WERI-Rb-1 (cell line): ENCODE measurements at regions not wholly inside any gene's neighbourhood (a gene's known extent, or its start where the extent isn't known, plus 50 kb on each side); places are given as distances from the start of the nearest gene placed in this dataset.
"Not testable (repeated sequence)": the region's sequence is repeated elsewhere in the genome, so short reads cannot be mapped to it uniquely, and the experiment has no call there.

Source experiments
- DNase-seq: peaks from one replicate; pipeline ENCODE4 v3.0.0-alpha.2; 2020
- H3K27ac ChIP-seq: fragments of 250-450 bp; sonication (Bioruptor Pico); 2 replicates; pipeline ENCODE4 v1.5.1; 2020; ENCODE audit warnings: mild to moderate bottlenecking, moderate library complexity
- H3K27me3 ChIP-seq: fragments of 250-450 bp; sonication (Bioruptor Pico); 2 replicates; pipeline ENCODE4 v1.5.1; 2021; ENCODE audit warnings: mild to moderate bottlenecking, low read depth, moderate library complexity; ENCODE audit not compliant: insufficient read depth, severe bottlenecking
- H3K36me3 ChIP-seq: fragments of 250-450 bp; sonication (Bioruptor Pico); 2 replicates; pipeline ENCODE4 v1.5.1; 2020; ENCODE audit warnings: mild to moderate bottlenecking, moderate library complexity
- H3K4me3 ChIP-seq: 2 replicates; pipeline ENCODE4 v1.5.1; 2011; ENCODE audit warnings: low read depth, mild to moderate bottlenecking, control low read depth, low read length
- H3K9me3 ChIP-seq: fragments of 250-450 bp; sonication (Bioruptor Pico); 2 replicates; pipeline ENCODE4 v1.5.1; 2021; ENCODE audit warnings: mild to moderate bottlenecking, moderate library complexity; ENCODE audit not compliant: severe bottlenecking
- CTCF ChIP-seq: IDR thresholded peaks from 2 replicates; pipeline ENCODE4 v1.5.1; 2011; ENCODE audit warnings: low read depth, mild to moderate bottlenecking, control low read depth, inconsistent platforms, low read length

GRCh38 chr4:64698171-64698570, 288.9 kb upstream of the TECRL start:
- Histone ChIP-seq H3K27me3 (no peaks in the 10 kb centered on the region), H3K27ac (no peak overlapping the region), H3K9me3 (no peaks in the 10 kb centered on the region), H3K4me3 (no peak overlapping the region), H3K36me3 (no peaks in the 10 kb centered on the region)
- no peak for TF ChIP-seq CTCF
- DNase-seq = no peak

GRCh38 chr4:64682946-64683345, 273.7 kb upstream of the TECRL start:
- H3K9me3 ChIP-seq = no peaks in the 10 kb centered on the region
- H3K27ac ChIP-seq = no peak overlapping the region
- TF ChIP-seq CTCF = no peak
- no peak overlapping the region for H3K4me3 ChIP-seq
- no peaks in the 10 kb centered on the region for H3K36me3 ChIP-seq
- H3K27me3 ChIP-seq = no peaks in the 10 kb centered on the region
- no peak for DNase-seq

GRCh38 chr4:64682481-64682880, 273.2 kb upstream of the TECRL start:
- no peaks in the 10 kb centered on the region for H3K9me3 ChIP-seq
- H3K27ac ChIP-seq = no peak overlapping the region
- no peaks in the 10 kb centered on the region for H3K36me3 ChIP-seq
- DNase-seq = no peak
- no peaks in the 10 kb centered on the region for H3K27me3 ChIP-seq
- no peak overlapping the region for H3K4me3 ChIP-seq
- TF ChIP-seq CTCF = no peak

- DNase-seq, H3K36me3 ChIP-seq, H3K9me3 ChIP-seq: not testable (repeated sequence)
Measured at GRCh38 chr4:64673121-64673520, 263.9 kb upstream of the TECRL start.

GRCh38 chr4:64670647-64671046, 261.4 kb upstream of the TECRL start:
- Histone ChIP-seq H3K36me3 (no peaks in the 10 kb centered on the region), H3K4me3 (no peak overlapping the region), H3K27ac (no peak overlapping the region), H3K27me3 (no peaks in the 10 kb centered on the region), H3K9me3 (no peaks in the 10 kb centered on the region)
- DNase-seq = no peak
- no peak for TF ChIP-seq CTCF

More at GRCh38 chr4:64673121-64673520, 263.9 kb upstream of the TECRL start:
- H3K4me3 ChIP-seq, H3K27me3 ChIP-seq, H3K27ac ChIP-seq: not testable (repeated sequence)

- Histone ChIP-seq H3K36me3 (no peaks in the 10 kb centered on the region), H3K27ac (no peak overlapping the region), H3K4me3 (no peak overlapping the region), H3K9me3 (no peaks in the 10 kb centered on the region), H3K27me3 (no peaks in the 10 kb centered on the region)
- TF ChIP-seq CTCF = no peak
- DNase-seq = no peak
Measured at GRCh38 chr4:64643841-64644240, 234.6 kb upstream of the TECRL start.
